A549 (cell line): ENCODE measurements at regions not wholly inside any gene's neighbourhood (a gene's known extent, or its start where the extent isn't known, plus 50 kb on each side); places are given as distances from the start of the nearest gene placed in this dataset.

ENCODE experiments used
- ATAC-seq, 2 experiments: fragments of 200-7000 bp in 1 of 2; fragments of >200 bp in 1 of 2; cut with Nextera tagmentation in 1 of 2; cut with Tn5 transposase in 1 of 2; 3 replicates each; pipeline versions ENCODE4 v1.8.0 to v1.9.1; 2018 to 2020; ENCODE audit warnings: mild to moderate bottlenecking in 1 of 2, moderate library complexity in 1 of 2
- CTCF ChIA-PET: fragments of 300-600 bp; sonication (Branson Sonifier 250); formaldehyde crosslinking; extraction: SDS; loops from one replicate; lab custom pipeline; 2021; ENCODE audit warnings: antibody characterized with exemption, inconsistent platforms; lab: Yijun Ruan, JAX
- POLR2A ChIA-PET: fragments of 350-600 bp; formaldehyde crosslinking; extraction: SDS; loops from one replicate; lab custom pipeline; 2021; ENCODE audit warnings: antibody characterized with exemption, inconsistent platforms; lab: Yijun Ruan, JAX
- DNase-seq, 2 experiments: peaks; one replicate each; pipeline versions ENCODE4 v3.0.0 to v3.0.0-alpha.2; 2011 to 2016; ENCODE audit warnings: low read depth in 1 of 2, low spot score in 1 of 2
- FAIRE-seq: peaks from 2 replicates; lab custom pipeline; 2011; peaks lifted over from hg19 to GRCh38; lab: Jason Lieb, UNC
- H3K27ac ChIP-seq, 2 experiments: fragments of >200 bp; sonication (Bioruptor Twin); formaldehyde crosslinking; 3 replicates each; pipeline ENCODE4 v1.5.1; 2016 to 2017
- H3K4me1 ChIP-seq: fragments of >200 bp; sonication (Bioruptor Twin); formaldehyde crosslinking; 3 replicates; pipeline ENCODE4 v1.6.1; 2016
- H3K4me2 ChIP-seq: fragments of >200 bp; sonication (Bioruptor Twin); formaldehyde crosslinking; 3 replicates; pipeline ENCODE4 v1.6.1; 2016
- H3K4me3 ChIP-seq: fragments of >200 bp; sonication (Bioruptor Twin); formaldehyde crosslinking; 3 replicates; pipeline ENCODE4 v1.5.1; 2016
- H3K9me3 ChIP-seq: fragments of >200 bp; sonication (Bioruptor Twin); formaldehyde crosslinking; 3 replicates; pipeline ENCODE4 v1.6.1; 2016
- BCL3 ChIP-seq: fragments of >200 bp; sonication (Bioruptor Twin); formaldehyde crosslinking; IDR thresholded peaks from 3 replicates; pipeline ENCODE4 v1.6.1; 2016
- BHLHE40 ChIP-seq: IDR thresholded peaks from 2 replicates; pipeline ENCODE4 v1.6.1; 2012; ENCODE audit warnings: low read depth, low read length, inconsistent platforms
- CEBPB ChIP-seq, 2 experiments: fragments of >200 bp in 1 of 2; sonication (Bioruptor Twin) in 1 of 2; formaldehyde crosslinking in 1 of 2; IDR thresholded peaks; 2 replicates each; pipeline ENCODE4 v1.6.1; 2012 to 2016
- CHD4 ChIP-seq: fragments of 200-600 bp; sonication (generic); IDR thresholded peaks from 2 replicates; pipeline ENCODE4 v1.6.1; 2016; ENCODE audit warnings: antibody characterized with exemption, mild to moderate bottlenecking, borderline replicate concordance
- E2F6 ChIP-seq: IDR thresholded peaks from 2 replicates; pipeline ENCODE4 v1.6.1; 2012; ENCODE audit warnings: low read depth, borderline replicate concordance
- GATA3 ChIP-seq: IDR thresholded peaks from 2 replicates; pipeline ENCODE4 v1.6.1; 2012; ENCODE audit warnings: borderline replicate concordance
- HDAC2 ChIP-seq: fragments of 200-600 bp; sonication (generic); IDR thresholded peaks from 2 replicates; pipeline ENCODE4 v1.6.1; 2016
- HMGXB4 ChIP-seq: fragments of 250-450 bp; sonication (Bioruptor Pico); IDR thresholded peaks from 2 replicates; pipeline ENCODE4 v1.5.0; 2021; ENCODE audit warnings: mild to moderate bottlenecking, moderate library complexity, borderline replicate concordance
- HOXA7 ChIP-seq: fragments of 250-450 bp; sonication (Bioruptor Pico); IDR thresholded peaks from 2 replicates; pipeline ENCODE4 v1.5.0; 2020; ENCODE audit warnings: mild to moderate bottlenecking, moderate library complexity
- HOXB5 ChIP-seq: fragments of 250-450 bp; sonication (Bioruptor Pico); IDR thresholded peaks from 2 replicates; pipeline ENCODE4 v1.5.0; 2020; ENCODE audit warnings: mild to moderate bottlenecking, moderate library complexity
- JUNB ChIP-seq: fragments of >200 bp; sonication (Bioruptor Twin); formaldehyde crosslinking; IDR thresholded peaks from 2 replicates; pipeline ENCODE4 v1.6.1; 2016
- KDM5A ChIP-seq: fragments of 200-600 bp; sonication (generic); IDR thresholded peaks from 2 replicates; pipeline ENCODE4 v1.6.1; 2016; ENCODE audit warnings: antibody characterized with exemption, mild to moderate bottlenecking
- MAFK ChIP-seq: fragments of 450-650 bp; IDR thresholded peaks from 2 replicates; pipeline ENCODE4 v1.6.1; 2014; ENCODE audit not compliant: partially characterized antibody
- MYC ChIP-seq: IDR thresholded peaks from 2 replicates; pipeline ENCODE4 v1.6.1; 2012; ENCODE audit warnings: mild to moderate bottlenecking, inconsistent platforms, low read length, improper control_type of control experiment, borderline replicate concordance
- NFE2L2 ChIP-seq: fragments of 150-350 bp; conservative IDR thresholded peaks from 2 replicates; pipeline ENCODE4 v1.6.1; 2014; ENCODE audit warnings: low read length
- PBX3 ChIP-seq: IDR thresholded peaks from 2 replicates; pipeline ENCODE4 v1.6.1; 2012
- PHF8 ChIP-seq: fragments of 200-600 bp; sonication (generic); IDR thresholded peaks from 2 replicates; pipeline ENCODE4 v1.6.1; 2016; ENCODE audit warnings: low read depth, mild to moderate bottlenecking, antibody characterized with exemption, moderate library complexity, borderline replicate concordance
- POLR2AphosphoS2 ChIP-seq: conservative IDR thresholded peaks from 2 replicates; pipeline ENCODE4 v1.6.1; 2012; ENCODE audit warnings: low read length, improper control_type of control experiment, inconsistent platforms
- RNF2 ChIP-seq: fragments of 200-600 bp; sonication (generic); IDR thresholded peaks from 2 replicates; pipeline ENCODE4 v1.6.1; 2016; ENCODE audit warnings: low read depth, mild to moderate bottlenecking, antibody characterized with exemption, moderate library complexity, borderline replicate concordance
- SMC3 ChIP-seq: fragments of >200 bp; sonication (Bioruptor Twin); formaldehyde crosslinking; IDR thresholded peaks from 3 replicates; pipeline ENCODE4 v1.6.1; 2018; ENCODE audit warnings: inconsistent platforms
- SREBF2 ChIP-seq: fragments of 450-650 bp; IDR thresholded peaks from 2 replicates; pipeline ENCODE4 v1.6.1; 2014; ENCODE audit warnings: mild to moderate bottlenecking, moderate library complexity
- TFCP2L1 ChIP-seq: fragments of 250-450 bp; sonication (Bioruptor Pico); IDR thresholded peaks from 2 replicates; pipeline ENCODE4 v1.5.0; 2021; ENCODE audit warnings: mild to moderate bottlenecking
- USF2 ChIP-seq: fragments of 450-650 bp; IDR thresholded peaks from 2 replicates; pipeline ENCODE4 v1.6.1; 2014; ENCODE audit warnings: antibody characterized with exemption
- WGBS: methylation state at CpG from one replicate; pipeline ENCODE4 v1.1.6; 2017; ENCODE audit errors: missing lambda C conversion rate; 5-methylcytosine and 5-hydroxymethylcytosine counted together

GRCh38 chr2:49836017-49836416 is 681.7 kb upstream of the FSHR start:
- 2% methylated on average over 3 of the region's 3 CpGs for WGBS
- Histone ChIP-seq H3K4me3 (no peak overlapping the region), H3K27ac (no peak overlapping the region), H3K9me3 (no peaks in the 10 kb centered on the region), H3K4me2 (no peak overlapping the region), H3K4me1 (no peaks in the 10 kb centered on the region)
- ATAC-seq (no peak), DNase-seq (no peak), FAIRE-seq (no peak)
- CTCF ChIA-PET: no interaction called here
- POLR2A ChIA-PET: no interaction called here
- TF ChIP-seq USF2 (no peak), JUNB (no peak), PHF8 (no peak), BCL3 (no peak), SMC3 (no peak), HDAC2 (no peak), CHD4 (no peak), HOXA7 (CRISPR knock-in tag) (no peak), BHLHE40 (no peak), SREBF2 (no peak), KDM5A (no peak), MAFK (no peak), POLR2AphosphoS2 (no peak), CEBPB (IDR thresholded peaks at IDR 0.05) (no peak), NFE2L2 (no peak), HMGXB4 (no peak)

- ChIA-PET CTCF (no interaction called here), POLR2A (no interaction called here)
- no peak for ATAC-seq
- no peaks in the 10 kb centered on the region for H3K9me3 ChIP-seq
- no peak overlapping the region for H3K4me2 ChIP-seq
- H3K27ac ChIP-seq: no peak overlapping the region
- H3K4me1 ChIP-seq: no peaks in the 10 kb centered on the region
- FAIRE-seq: no peak
- DNase-seq: no peak
- TF ChIP-seq PBX3 (no peak), RNF2 (no peak), KDM5A (no peak), BCL3 (no peak), CHD4 (no peak), HOXB5 (CRISPR knock-in tag) (no peak), TFCP2L1 (CRISPR knock-in tag) (no peak), GATA3 (no peak), E2F6 (no peak), HMGXB4 (no peak), MYC (no peak), SMC3 (no peak)
- no peak overlapping the region for H3K4me3 ChIP-seq
- WGBS: 0% methylated on average over 1 of the region's 1 CpG
Observed at GRCh38 chr2:49834433-49834832, 680.1 kb upstream of the FSHR start.
